ENCODE measurements at regions not wholly inside any gene's neighbourhood (a gene's known extent, or its start where the extent isn't known, plus 50 kb on each side); places are given as distances from the start of the nearest gene placed in this dataset.

DNA sequence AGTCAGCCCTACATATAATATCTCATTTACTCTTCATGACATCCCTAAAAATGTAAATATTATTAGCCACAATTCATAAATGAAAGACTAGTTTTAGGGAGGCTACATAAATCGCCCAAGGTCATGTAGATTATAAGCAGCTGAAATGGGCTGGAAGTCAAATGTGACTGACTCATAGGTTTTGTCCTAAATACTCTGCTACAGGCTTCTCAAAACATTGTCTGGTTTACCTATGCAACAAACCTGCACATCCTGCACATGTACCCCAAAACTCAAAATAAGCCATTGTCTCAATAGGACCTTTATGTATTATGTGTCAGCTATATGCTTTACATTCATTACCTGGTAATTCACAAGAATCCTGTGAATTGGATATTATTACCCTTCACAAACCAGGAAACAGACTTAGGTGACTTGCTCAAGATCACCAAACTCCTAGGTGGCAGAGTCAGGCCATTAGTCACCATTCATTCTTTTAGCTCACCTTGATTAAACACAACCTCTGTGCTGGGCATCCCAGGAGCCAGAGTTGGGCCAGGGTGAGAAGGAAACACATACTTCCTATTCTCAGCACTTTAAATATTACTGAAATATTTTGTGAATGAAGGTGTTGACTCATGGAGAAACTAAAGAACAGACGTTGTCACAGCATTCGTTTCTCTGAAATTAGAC, 69.4 kb upstream of the CPO start:
- no peaks in the 10 kb centered on the region for H3K36me3 Mint-ChIP-seq (ENCODE audit: insufficient read depth in 2 of 2)
- no peaks in the 10 kb centered on the region for H3K4me1 Mint-ChIP-seq (ENCODE audit: low read depth)
- H3K4me3 Mint-ChIP-seq, result no peak overlapping the region
- no peaks in the 10 kb centered on the region for H3K27me3 Mint-ChIP-seq (ENCODE audit: low read depth)
- ATAC-seq (replicated peaks in 1 of 2) (no peak), DNase-seq (no peak)
- no peak overlapping the region for H3K27ac Mint-ChIP-seq
- H3K9me3 Mint-ChIP-seq, result peaks cover 0 to 4% of the 10 kb centered on the region in 2 donors

DNA sequence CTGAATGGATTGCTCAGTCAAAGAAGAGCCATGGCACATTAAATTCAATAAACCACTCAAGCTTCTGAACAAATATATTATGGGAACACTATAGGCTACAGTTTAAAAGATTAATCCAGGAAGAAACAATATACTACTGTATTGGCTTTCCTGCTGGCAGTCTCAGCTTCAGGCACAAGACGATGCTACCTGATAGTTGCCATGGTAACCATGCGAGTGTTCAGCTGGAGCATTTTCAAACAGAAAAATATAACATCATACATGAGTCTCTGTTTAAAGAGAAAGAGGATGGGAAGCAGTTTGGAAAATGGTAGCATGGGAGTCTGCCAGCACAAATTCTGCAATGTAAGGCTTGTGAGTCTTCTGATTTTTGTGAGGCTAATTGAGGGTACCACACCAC, 65.9 kb upstream of the CPO start:
- no peaks in the 10 kb centered on the region for H3K4me1 Mint-ChIP-seq (ENCODE audit: low read depth)
- peaks cover 0 to 5% of the 10 kb centered on the region in 2 donors for H3K9me3 Mint-ChIP-seq
- no peak overlapping the region for H3K4me3 Mint-ChIP-seq
- no peak overlapping the region for H3K27ac Mint-ChIP-seq
- ATAC-seq (replicated peaks in 1 of 2) (no peak), DNase-seq (no peak)
- H3K27me3 Mint-ChIP-seq (ENCODE audit: low read depth), result no peaks in the 10 kb centered on the region
- H3K36me3 Mint-ChIP-seq (ENCODE audit: insufficient read depth in 2 of 2), result no peaks in the 10 kb centered on the region

DNA sequence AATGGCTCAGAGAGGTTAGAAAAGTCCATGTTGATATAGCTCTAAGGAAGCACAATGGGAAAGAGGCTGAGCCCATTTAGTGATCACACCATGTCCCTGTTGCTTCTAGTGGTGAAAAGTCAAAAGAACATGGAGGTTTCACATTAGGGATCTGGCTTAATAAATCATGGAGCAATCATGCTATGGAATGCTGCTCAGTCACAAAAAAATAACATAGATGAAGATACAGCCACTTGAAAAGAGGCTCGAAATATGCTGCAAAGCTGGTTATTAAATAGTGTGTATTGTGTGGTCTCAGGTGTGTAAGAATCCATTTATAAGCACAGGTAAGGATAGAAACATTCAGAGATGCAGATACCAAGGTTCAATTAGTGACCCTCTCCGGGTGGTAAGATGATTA, 63.6 kb upstream of the CPO start:
- no peaks in the 10 kb centered on the region for H3K4me1 Mint-ChIP-seq (ENCODE audit: low read depth)
- no peaks in the 10 kb centered on the region for H3K36me3 Mint-ChIP-seq (ENCODE audit: insufficient read depth in 2 of 2)
- H3K27me3 Mint-ChIP-seq (ENCODE audit: low read depth), result no peaks in the 10 kb centered on the region
- no peak for DNase-seq
- no peak for ATAC-seq (replicated peaks in 1 of 2)
- H3K4me3 Mint-ChIP-seq, result no peak overlapping the region
- no peak overlapping the region for H3K27ac Mint-ChIP-seq
- H3K9me3 Mint-ChIP-seq, result peaks cover 0 to 5% of the 10 kb centered on the region in 2 donors

DNA sequence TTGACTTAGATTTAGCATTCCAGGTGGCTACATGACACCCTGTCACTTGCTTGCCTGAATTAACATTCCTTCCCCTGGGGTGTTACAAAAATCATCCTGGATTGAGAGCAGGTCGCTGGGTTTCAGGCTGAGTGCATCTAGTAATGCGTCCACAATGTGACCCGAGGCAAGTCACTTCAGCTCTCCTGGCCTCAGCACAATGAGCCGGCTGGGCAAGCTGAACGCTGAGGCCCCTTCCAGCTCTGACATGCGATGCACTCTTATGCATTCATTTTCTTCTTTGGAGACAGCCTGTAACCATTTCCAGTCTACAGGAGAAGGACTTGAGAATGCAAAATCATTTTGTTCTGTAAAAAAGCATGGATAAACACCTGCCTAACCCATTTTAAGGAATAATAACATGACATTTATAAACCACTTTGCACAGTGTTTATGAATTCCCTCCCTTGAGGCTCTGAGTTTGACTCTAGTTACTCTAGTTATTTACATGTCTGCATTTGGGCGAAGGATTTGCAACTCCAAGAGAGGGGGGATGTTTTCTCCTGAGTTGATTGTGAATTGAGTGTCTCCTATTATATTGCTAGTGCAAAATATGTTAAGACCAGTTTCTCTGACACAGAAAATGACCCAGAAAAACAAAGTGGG, 63.0 kb upstream of the CPO start:
- Mint-ChIP-seq H3K36me3 (ENCODE audit: insufficient read depth in 2 of 2) (no peaks in the 10 kb centered on the region), H3K9me3 (peaks cover 0 to 5% of the 10 kb centered on the region in 2 donors), H3K27me3 (ENCODE audit: low read depth) (no peaks in the 10 kb centered on the region), H3K4me1 (ENCODE audit: low read depth) (no peaks in the 10 kb centered on the region), H3K27ac (no peak overlapping the region), H3K4me3 (no peak overlapping the region)
- no peak for DNase-seq
- ATAC-seq (replicated peaks in 1 of 2), result no peak

DNA sequence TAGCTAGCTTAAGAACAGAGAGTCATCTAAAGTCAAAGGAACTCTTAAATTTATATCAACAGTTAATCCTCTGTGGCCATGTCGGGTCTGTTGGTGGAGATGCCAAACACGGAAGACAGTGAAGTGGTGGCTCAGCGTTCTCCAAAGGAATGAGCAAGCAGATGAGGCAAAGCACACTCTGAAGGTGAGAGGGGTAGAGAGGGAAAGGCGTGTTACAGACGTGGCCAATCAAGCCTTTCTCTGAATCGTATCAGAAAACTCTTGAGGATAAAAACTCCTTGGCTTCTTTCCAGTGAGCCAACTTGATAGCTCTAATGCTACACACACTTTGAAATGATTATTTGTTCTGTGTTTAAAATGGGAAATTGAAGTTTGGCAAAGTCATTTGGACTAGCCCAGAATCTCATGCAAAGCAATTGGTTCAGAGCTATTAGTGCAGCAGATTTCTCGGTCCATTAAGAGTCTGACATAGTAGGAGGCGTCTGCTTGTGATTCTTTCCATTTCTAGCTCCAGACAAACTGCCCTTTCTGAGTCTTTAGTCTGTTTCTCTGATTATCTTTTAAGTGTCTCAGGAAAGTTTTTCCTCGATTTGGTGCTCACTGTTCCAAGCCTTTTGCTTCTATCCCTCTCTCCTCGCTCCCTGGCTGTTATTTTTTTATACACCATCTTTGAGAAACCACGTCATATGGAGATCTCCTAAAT, 57.5 kb upstream of the CPO start:
- Mint-ChIP-seq H3K27ac (no peak overlapping the region), H3K4me1 (ENCODE audit: low read depth) (no peaks in the 10 kb centered on the region), H3K27me3 (ENCODE audit: low read depth) (no peaks in the 10 kb centered on the region)

DNA sequence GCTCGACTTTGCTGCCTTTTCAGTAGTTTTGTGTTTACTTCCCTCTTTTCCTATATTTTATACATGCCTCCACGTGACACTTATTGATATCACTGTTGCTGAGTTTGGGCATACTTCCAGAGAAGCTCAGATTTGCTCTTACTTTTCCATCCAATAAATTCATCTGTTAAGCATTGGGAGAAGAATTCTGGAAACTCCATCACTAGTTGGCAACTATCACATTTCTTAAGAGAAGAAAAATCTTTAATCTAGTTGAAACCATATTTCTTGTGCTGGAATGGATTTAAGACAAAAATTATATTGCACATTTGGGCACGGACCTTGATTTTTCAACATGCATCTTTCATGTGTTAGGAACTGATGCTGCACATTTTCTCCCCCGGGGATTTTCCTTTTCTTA, 52.6 kb upstream of the CPO start:
- no peaks in the 10 kb centered on the region for H3K9me3 Mint-ChIP-seq
- H3K4me1 Mint-ChIP-seq (ENCODE audit: low read depth), result no peaks in the 10 kb centered on the region
- H3K27ac Mint-ChIP-seq, result no peak overlapping the region
- DNase-seq (no peak), ATAC-seq (replicated peaks in 1 of 2) (no peak)
- no peaks in the 10 kb centered on the region for H3K36me3 Mint-ChIP-seq (ENCODE audit: insufficient read depth in 2 of 2)
- no peak overlapping the region for H3K4me3 Mint-ChIP-seq
- H3K27me3 Mint-ChIP-seq (ENCODE audit: low read depth), result no peaks in the 10 kb centered on the region

More for the DNA sequence above, 57.5 kb upstream of the CPO start:
- ATAC-seq (replicated peaks in 1 of 2) (no peak), DNase-seq (no peak)
- Mint-ChIP-seq H3K9me3 (no peaks in the 10 kb centered on the region), H3K36me3 (ENCODE audit: insufficient read depth in 2 of 2) (no peaks in the 10 kb centered on the region), H3K4me3 (no peak overlapping the region)

DNA sequence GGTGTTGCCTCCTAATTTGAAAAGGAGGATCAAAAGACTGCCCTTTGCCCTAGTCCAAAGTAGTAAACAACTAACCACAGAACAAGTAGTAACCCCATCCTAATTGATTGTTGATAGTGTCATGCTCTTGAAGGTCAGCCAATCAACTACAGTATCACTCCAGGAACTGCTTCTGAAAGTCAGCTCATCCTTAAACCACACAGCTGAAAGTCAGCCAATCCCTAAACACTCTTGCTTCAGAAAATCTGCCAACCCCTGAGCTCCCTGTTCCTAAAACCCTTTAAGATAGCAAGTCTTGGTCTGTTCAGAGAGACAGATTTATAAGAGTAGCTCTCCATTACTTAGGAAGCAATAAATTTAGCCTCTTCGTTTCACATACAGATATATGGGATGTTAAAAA, 51.6 kb upstream of the CPO start:
- no peaks in the 10 kb centered on the region for H3K27me3 Mint-ChIP-seq (ENCODE audit: low read depth)
- no peak overlapping the region for H3K27ac Mint-ChIP-seq
- no peak for DNase-seq
- no peak for ATAC-seq (replicated peaks in 1 of 2)
- no peaks in the 10 kb centered on the region for H3K9me3 Mint-ChIP-seq
- H3K36me3 Mint-ChIP-seq (ENCODE audit: insufficient read depth in 2 of 2), result no peaks in the 10 kb centered on the region
- H3K4me1 Mint-ChIP-seq (ENCODE audit: low read depth), result no peaks in the 10 kb centered on the region
- H3K4me3 Mint-ChIP-seq, result no peak overlapping the region
